OCI-LY1 (cell line): ENCODE measurements at regions not wholly inside any gene's neighbourhood (a gene's known extent, or its start where the extent isn't known, plus 50 kb on each side); places are given as distances from the start of the nearest gene placed in this dataset.

ENCODE experiments used
- H2AFZ ChIP-seq: fragments of 200-600 bp; sonication (generic), shearing (Covaris generic); 2 replicates; pipeline ENCODE4 v1.6.0; 2014; ENCODE audit warnings: antibody characterized with exemption, mild to moderate bottlenecking, low read length
- H3F3A ChIP-seq: fragments of 200-600 bp; sonication (generic), shearing (Covaris generic); 2 replicates; pipeline ENCODE4 v1.6.0; 2014; ENCODE audit warnings: mild to moderate bottlenecking, antibody characterized with exemption, low read length, moderate library complexity; ENCODE audit not compliant: insufficient read depth
- H3K27ac ChIP-seq: fragments of 200-600 bp; sonication (generic); 2 replicates; pipeline ENCODE4 v1.5.1; 2014; ENCODE audit warnings: low read length, mixed run types, mild to moderate bottlenecking, low read depth; ENCODE audit not compliant: poor library complexity, severe bottlenecking
- H3K27me3 ChIP-seq: fragments of 200-600 bp; sonication (generic); 2 replicates; pipeline ENCODE4 v1.6.0; 2014; ENCODE audit warnings: antibody characterized with exemption, mild to moderate bottlenecking, low read length, moderate library complexity; ENCODE audit not compliant: insufficient read depth
- H3K36me3 ChIP-seq: fragments of 200-600 bp; sonication (generic); 2 replicates; pipeline ENCODE4 v1.6.1; 2014; ENCODE audit warnings: mild to moderate bottlenecking, antibody characterized with exemption, low read length, moderate library complexity, mixed read lengths; ENCODE audit not compliant: insufficient read depth
- H3K4me1 ChIP-seq: fragments of 200-600 bp; sonication (generic); 2 replicates; pipeline ENCODE4 v1.5.1; 2014; ENCODE audit warnings: mild to moderate bottlenecking, low read length, moderate library complexity; ENCODE audit not compliant: insufficient read depth, severe bottlenecking
- H3K4me2 ChIP-seq: fragments of 200-600 bp; sonication (generic), shearing (Covaris generic); 2 replicates; pipeline ENCODE4 v1.6.1; 2014; ENCODE audit warnings: low read length
- H3K4me3 ChIP-seq: fragments of 200-600 bp; sonication (generic); 2 replicates; pipeline ENCODE4 v1.5.1; 2014; ENCODE audit warnings: low read length, low read depth, mild to moderate bottlenecking, mixed read lengths; ENCODE audit not compliant: poor library complexity, severe bottlenecking
- H3K79me2 ChIP-seq: fragments of 200-600 bp; shearing (Covaris generic); 2 replicates; pipeline ENCODE4 v1.6.1; 2016; ENCODE audit warnings: mixed run types, low read length, mixed read lengths; ENCODE audit not compliant: insufficient read depth
- H3K9ac ChIP-seq: fragments of 200-600 bp; sonication (generic), shearing (Covaris generic); 2 replicates; pipeline ENCODE4 v1.6.1; 2014; ENCODE audit warnings: mild to moderate bottlenecking, low read length, mixed read lengths
- H3K9me2 ChIP-seq: fragments of 200-600 bp; sonication (generic), shearing (Covaris generic); 2 replicates; pipeline ENCODE4 v1.6.1; 2014; ENCODE audit warnings: low read depth, mild to moderate bottlenecking, low read length, mixed read lengths
- H3K9me3 ChIP-seq: fragments of 200-600 bp; shearing (Covaris generic); 2 replicates; pipeline ENCODE4 v1.6.1; 2014; ENCODE audit warnings: low read length, mixed read lengths
- H4K20me1 ChIP-seq: fragments of 200-600 bp; sonication (generic), shearing (Covaris generic); 2 replicates; pipeline ENCODE4 v1.6.0; 2016; ENCODE audit warnings: mild to moderate bottlenecking, low read length; ENCODE audit not compliant: insufficient read depth
- CTCF ChIP-seq: fragments of 200-600 bp; sonication (generic), shearing (Covaris generic); IDR thresholded peaks from 2 replicates; pipeline ENCODE4 v1.5.1; 2017; ENCODE audit warnings: mild to moderate bottlenecking, antibody characterized with exemption, low read length, moderate library complexity, mixed read lengths
- EZH2 ChIP-seq: fragments of 200-600 bp; sonication (generic), shearing (Covaris generic); IDR thresholded peaks from 2 replicates; pipeline ENCODE4 v1.8.0; 2017; ENCODE audit warnings: borderline replicate concordance, mixed run types, mild to moderate bottlenecking, antibody characterized with exemption, low read length, moderate library complexity, mixed read lengths

- H2AFZ ChIP-seq, result no peak overlapping the region
- no peaks in the 10 kb centered on the region for H3K9me3 ChIP-seq
- no peaks in the 10 kb centered on the region for H3F3A ChIP-seq
- H3K9me2 ChIP-seq, result no peaks in the 10 kb centered on the region
- no peak for TF ChIP-seq CTCF
- TF ChIP-seq EZH2, result no peak
- no peak overlapping the region for H3K9ac ChIP-seq
- H3K4me2 ChIP-seq, result no peak overlapping the region
- H3K4me1 ChIP-seq, result no peaks in the 10 kb centered on the region
- H4K20me1 ChIP-seq, result no peaks in the 10 kb centered on the region
- H3K27me3 ChIP-seq, result no peaks in the 10 kb centered on the region
- no peak overlapping the region for H3K27ac ChIP-seq
- no peaks in the 10 kb centered on the region for H3K79me2 ChIP-seq
- no peak overlapping the region for H3K4me3 ChIP-seq
- H3K36me3 ChIP-seq, result no peaks in the 10 kb centered on the region
These were observed 264.1 kb upstream of the PRKD1 start for GRCh38 chr14:30191639-30192279.

GRCh38 chr14:30193101-30193500 lies 265.5 kb upstream of the PRKD1 start:
- Histone ChIP-seq H3K4me2 (no peak overlapping the region), H3K27ac (no peak overlapping the region), H3K9ac (no peak overlapping the region), H3K4me3 (no peak overlapping the region), H3K79me2 (no peaks in the 10 kb centered on the region), H3K9me3 (no peaks in the 10 kb centered on the region), H3F3A (no peaks in the 10 kb centered on the region), H3K36me3 (no peaks in the 10 kb centered on the region), H2AFZ (no peak overlapping the region), H4K20me1 (no peaks in the 10 kb centered on the region), H3K4me1 (no peaks in the 10 kb centered on the region), H3K27me3 (no peaks in the 10 kb centered on the region), H3K9me2 (no peaks in the 10 kb centered on the region)
- no peak for TF ChIP-seq EZH2
- no peak for TF ChIP-seq CTCF

GRCh38 chr14:30193845-30194501 lies 266.3 kb upstream of the PRKD1 start:
- H3K9ac ChIP-seq, result no peak overlapping the region

More at GRCh38 chr14:30193845-30194501, 266.3 kb upstream of the PRKD1 start:
- no peaks in the 10 kb centered on the region for H3K27me3 ChIP-seq
- H3K27ac ChIP-seq, result no peak overlapping the region
- no peaks in the 10 kb centered on the region for H3K9me3 ChIP-seq
- no peaks in the 10 kb centered on the region for H4K20me1 ChIP-seq
- no peaks in the 10 kb centered on the region for H3F3A ChIP-seq
- H3K36me3 ChIP-seq, result no peaks in the 10 kb centered on the region
- H3K9me2 ChIP-seq, result no peaks in the 10 kb centered on the region
- H3K79me2 ChIP-seq, result no peaks in the 10 kb centered on the region
- H3K4me3 ChIP-seq, result no peak overlapping the region
- no peak overlapping the region for H2AFZ ChIP-seq
- TF ChIP-seq EZH2 (no peak), CTCF (no peak)
- no peaks in the 10 kb centered on the region for H3K4me1 ChIP-seq
- no peak overlapping the region for H3K4me2 ChIP-seq
